ENCODE measurements at regions not wholly inside any gene's neighbourhood (a gene's known extent, or its start where the extent isn't known, plus 50 kb on each side); places are given as distances from the start of the nearest gene placed in this dataset.

DNA sequence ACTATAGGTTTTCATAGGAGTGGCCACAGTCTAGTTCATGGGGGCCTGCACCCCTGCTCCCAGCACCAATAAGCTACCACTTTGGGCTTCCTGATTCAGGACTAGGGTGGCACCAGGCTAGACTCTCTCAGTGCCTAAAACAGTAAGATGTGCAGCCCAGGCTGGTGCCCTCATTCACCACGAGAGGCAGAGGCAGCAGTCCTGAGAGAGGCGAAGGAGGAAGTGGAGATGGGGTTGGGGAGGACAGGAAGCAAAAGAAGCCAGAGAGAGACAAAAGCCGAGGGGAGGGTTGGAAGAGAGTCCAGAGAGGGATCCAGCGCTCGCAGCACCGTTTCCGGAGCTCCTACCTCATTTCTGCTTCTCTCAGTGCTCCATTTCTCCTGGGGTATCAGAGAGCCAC lies 180.9 kb downstream of the MED10 start:
- TF ChIP-seq YY1 (tag by site-specific recombination; IDR thresholded peaks at IDR 0.05): no peak
- no peak for TF ChIP-seq ATF2 (tag by site-specific recombination; IDR thresholded peaks at IDR 0.05; ENCODE audit: low read depth)
- TF ChIP-seq, protein P1, sequence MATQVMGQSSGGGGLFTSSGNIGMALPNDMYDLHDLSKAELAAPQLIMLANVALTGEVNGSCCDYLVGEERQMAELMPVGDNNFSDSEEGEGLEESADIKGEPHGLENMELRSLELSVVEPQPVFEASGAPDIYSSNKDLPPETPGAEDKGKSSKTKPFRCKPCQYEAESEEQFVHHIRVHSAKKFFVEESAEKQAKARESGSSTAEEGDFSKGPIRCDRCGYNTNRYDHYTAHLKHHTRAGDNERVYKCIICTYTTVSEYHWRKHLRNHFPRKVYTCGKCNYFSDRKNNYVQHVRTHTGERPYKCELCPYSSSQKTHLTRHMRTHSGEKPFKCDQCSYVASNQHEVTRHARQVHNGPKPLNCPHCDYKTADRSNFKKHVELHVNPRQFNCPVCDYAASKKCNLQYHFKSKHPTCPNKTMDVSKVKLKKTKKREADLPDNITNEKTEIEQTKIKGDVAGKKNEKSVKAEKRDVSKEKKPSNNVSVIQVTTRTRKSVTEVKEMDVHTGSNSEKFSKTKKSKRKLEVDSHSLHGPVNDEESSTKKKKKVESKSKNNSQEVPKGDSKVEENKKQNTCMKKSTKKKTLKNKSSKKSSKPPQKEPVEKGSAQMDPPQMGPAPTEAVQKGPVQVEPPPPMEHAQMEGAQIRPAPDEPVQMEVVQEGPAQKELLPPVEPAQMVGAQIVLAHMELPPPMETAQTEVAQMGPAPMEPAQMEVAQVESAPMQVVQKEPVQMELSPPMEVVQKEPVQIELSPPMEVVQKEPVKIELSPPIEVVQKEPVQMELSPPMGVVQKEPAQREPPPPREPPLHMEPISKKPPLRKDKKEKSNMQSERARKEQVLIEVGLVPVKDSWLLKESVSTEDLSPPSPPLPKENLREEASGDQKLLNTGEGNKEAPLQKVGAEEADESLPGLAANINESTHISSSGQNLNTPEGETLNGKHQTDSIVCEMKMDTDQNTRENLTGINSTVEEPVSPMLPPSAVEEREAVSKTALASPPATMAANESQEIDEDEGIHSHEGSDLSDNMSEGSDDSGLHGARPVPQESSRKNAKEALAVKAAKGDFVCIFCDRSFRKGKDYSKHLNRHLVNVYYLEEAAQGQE (tag by site-specific recombination; IDR thresholded peaks at IDR 0.05): no peak
- no peak for TF ChIP-seq ZNF274 (IDR thresholded peaks at IDR 0.05; ENCODE audit: low read length)
- no peak for TF ChIP-seq ZNF274 (tag by site-specific recombination; IDR thresholded peaks at IDR 0.05; ENCODE audit: borderline replicate concordance)
- no peak for TF ChIP-seq GLI2 (tag by site-specific recombination; IDR thresholded peaks at IDR 0.05; ENCODE audit: borderline replicate concordance, low read depth)
- TF ChIP-seq PRDM1 (tag by site-specific recombination; IDR thresholded peaks at IDR 0.05): no peak
- TF ChIP-seq, protein P2, sequence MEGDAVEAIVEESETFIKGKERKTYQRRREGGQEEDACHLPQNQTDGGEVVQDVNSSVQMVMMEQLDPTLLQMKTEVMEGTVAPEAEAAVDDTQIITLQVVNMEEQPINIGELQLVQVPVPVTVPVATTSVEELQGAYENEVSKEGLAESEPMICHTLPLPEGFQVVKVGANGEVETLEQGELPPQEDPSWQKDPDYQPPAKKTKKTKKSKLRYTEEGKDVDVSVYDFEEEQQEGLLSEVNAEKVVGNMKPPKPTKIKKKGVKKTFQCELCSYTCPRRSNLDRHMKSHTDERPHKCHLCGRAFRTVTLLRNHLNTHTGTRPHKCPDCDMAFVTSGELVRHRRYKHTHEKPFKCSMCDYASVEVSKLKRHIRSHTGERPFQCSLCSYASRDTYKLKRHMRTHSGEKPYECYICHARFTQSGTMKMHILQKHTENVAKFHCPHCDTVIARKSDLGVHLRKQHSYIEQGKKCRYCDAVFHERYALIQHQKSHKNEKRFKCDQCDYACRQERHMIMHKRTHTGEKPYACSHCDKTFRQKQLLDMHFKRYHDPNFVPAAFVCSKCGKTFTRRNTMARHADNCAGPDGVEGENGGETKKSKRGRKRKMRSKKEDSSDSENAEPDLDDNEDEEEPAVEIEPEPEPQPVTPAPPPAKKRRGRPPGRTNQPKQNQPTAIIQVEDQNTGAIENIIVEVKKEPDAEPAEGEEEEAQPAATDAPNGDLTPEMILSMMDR (tag by site-specific recombination; IDR thresholded peaks at IDR 0.05): no peak
